Hepatocyte (in vitro differentiated cells): ENCODE measurements at regions not wholly inside any gene's neighbourhood (a gene's known extent, or its start where the extent isn't known, plus 50 kb on each side); places are given as distances from the start of the nearest gene placed in this dataset. TPM values are rescaled to one million over a fixed set of nuclear protein-coding genes. Genes with fewer than 3 reads are reported as not detected.

ENCODE experiments used
- microRNA-seq: library from miRNA; unstranded; fragments of <30 nt; microRNA quantifications from one replicate; pipeline ENCODE4, GENCODE V29; 2017
- small RNA-seq: library from RNA; depleted of rRNA; stranded (forward); fragments of <200 nt; gene quantifications from one replicate; pipeline ENCODE3, GENCODE V24; 2014

Small RNA genes lying in the stretch of these regions (microRNA-seq; reads per million reads assigned to microRNA genes)
- gene MIR1233-2 = not detected

Small RNA genes lying in the stretch of these regions (small RNA-seq; reads per million reads assigned to genes)
- not detected for gene MIR1233-2
